Naive B cell (primary cell): ENCODE measurements at regions not wholly inside any gene's neighbourhood (a gene's known extent, or its start where the extent isn't known, plus 50 kb on each side); places are given as distances from the start of the nearest gene placed in this dataset.
"Not testable (repeated sequence)": the region's sequence is repeated elsewhere in the genome, so short reads cannot be mapped to it uniquely, and the experiment has no call there.

Experiments used
- ATAC-seq, 2 donors: fragments of 150-1000 bp; cut with Tn5 transposase; 2 replicates each; pipeline ENCODE4 v1.10.0; 2021; ENCODE audit warnings: low read depth in 2 of 2, mild to moderate bottlenecking in 2 of 2, moderate library complexity in 2 of 2
- DNase-seq: peaks from one replicate; pipeline ENCODE4 v3.0.0; 2022
- H3K27ac Mint-ChIP-seq, 6 donors: one replicate each; pipeline ENCODE4 v1.8.0; 2020 to 2022; ENCODE audit warnings: mild to moderate bottlenecking in 6 of 6, mixed read lengths in 6 of 6, moderate library complexity in 5 of 6, inconsistent platforms in 2 of 6
- H3K27me3 Mint-ChIP-seq, 3 donors: one replicate each; pipeline ENCODE4 v1.8.0; 2021 to 2022; ENCODE audit warnings: mixed read lengths in 3 of 3, mild to moderate bottlenecking in 1 of 3
- H3K36me3 Mint-ChIP-seq, 2 donors: one replicate each; pipeline ENCODE4 v1.8.0; 2020 to 2022; ENCODE audit warnings: mixed read lengths in 2 of 2, inconsistent platforms in 1 of 2, mild to moderate bottlenecking in 1 of 2
- H3K4me1 Mint-ChIP-seq, 3 donors: one replicate each; pipeline ENCODE4 v1.8.0; 2020 to 2022; ENCODE audit warnings: mixed read lengths in 3 of 3, inconsistent platforms in 1 of 3, mild to moderate bottlenecking in 1 of 3, moderate library complexity in 1 of 3
- H3K4me3 Mint-ChIP-seq, 8 donors: one replicate each; pipeline ENCODE4 v1.8.0; 2020 to 2022; ENCODE audit warnings: mild to moderate bottlenecking in 8 of 8, mixed read lengths in 8 of 8, moderate library complexity in 8 of 8, inconsistent platforms in 2 of 8
- H3K9me3 Mint-ChIP-seq, 7 donors: one replicate each; pipeline ENCODE4 v1.8.0; 2020 to 2022; ENCODE audit warnings: mixed read lengths in 7 of 7, mild to moderate bottlenecking in 5 of 7, inconsistent platforms in 2 of 7, moderate library complexity in 1 of 7

DNA sequence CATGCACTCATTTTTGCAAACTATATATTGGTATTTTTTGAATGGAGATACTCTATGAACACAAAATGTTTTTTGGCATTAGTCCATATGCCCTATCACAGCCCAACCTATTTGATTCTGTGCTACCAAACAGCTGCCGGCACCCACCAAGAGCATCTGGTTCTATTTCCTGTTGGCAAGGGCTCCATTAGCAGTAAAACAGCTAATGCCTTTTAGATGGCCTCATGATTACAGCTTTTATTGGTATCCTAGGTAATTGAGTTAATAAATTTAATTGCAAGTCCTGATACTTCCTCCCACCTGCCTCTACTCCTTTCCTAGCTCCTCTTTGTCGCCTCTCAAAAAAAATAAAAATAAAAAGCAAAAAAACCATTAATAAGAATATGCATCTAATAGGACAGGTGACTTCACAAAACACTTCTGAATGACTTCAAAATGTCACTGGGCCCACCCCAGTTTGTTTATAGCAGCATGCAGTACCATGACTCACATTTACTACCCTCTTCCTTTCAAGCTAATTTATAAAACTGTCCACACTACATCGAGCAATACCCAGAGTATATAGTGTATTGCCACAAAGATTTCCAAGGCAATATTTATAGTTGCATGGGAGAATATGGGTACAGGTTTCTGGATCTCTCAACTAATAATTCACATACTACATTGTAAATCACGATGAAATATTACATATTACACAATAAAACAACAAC is 620.4 kb downstream of the SLCO4C1 start:
- Mint-ChIP-seq H3K27ac (peak overlapping the region in 1 of 6 donors; percentile 43), H3K4me3 (no peak overlapping the region), H3K4me1 (peaks cover 0 to 2% (median 0%) of the 10 kb centered on the region in 3 donors), H3K9me3 (no peaks in the 10 kb centered on the region), H3K36me3 (no peaks in the 10 kb centered on the region), H3K27me3 (peaks cover 0 to 6% (median 0%) of the 10 kb centered on the region in 3 donors)
- ATAC-seq (no peak), DNase-seq (no peak)

DNA sequence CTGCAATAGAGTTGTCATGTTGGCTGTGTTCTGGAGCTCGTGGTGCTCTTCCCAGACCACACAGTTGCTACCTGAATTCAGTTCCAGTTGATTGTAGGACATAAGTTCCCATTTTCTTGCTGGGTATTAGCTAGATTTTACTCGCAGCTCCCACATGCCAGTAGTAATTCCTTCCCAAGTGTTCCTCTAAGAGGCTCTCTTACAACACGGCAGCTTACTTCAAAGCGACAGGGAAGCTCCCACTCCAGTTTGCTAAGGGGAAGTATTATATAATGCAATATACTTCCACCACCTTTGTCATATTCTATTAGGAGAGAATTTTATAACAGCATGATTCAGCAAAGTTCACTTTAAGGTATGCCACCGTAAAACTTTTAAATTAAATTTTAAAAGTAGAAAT is 623.0 kb downstream of the SLCO4C1 start:
- Mint-ChIP-seq H3K4me1 (no peaks in the 10 kb centered on the region), H3K27me3 (peaks cover 0 to 6% (median 0%) of the 10 kb centered on the region in 3 donors), H3K36me3 (no peaks in the 10 kb centered on the region), H3K9me3 (no peaks in the 10 kb centered on the region), H3K27ac (no peak overlapping the region), H3K4me3 (no peak overlapping the region)
- DNase-seq (no peak), ATAC-seq (no peak)

GRCh38 chr5:101664071-101664791 is 631.9 kb downstream of the SLCO4C1 start:
- no peak overlapping the region for H3K27ac Mint-ChIP-seq
- H3K4me3 Mint-ChIP-seq, result no peak overlapping the region
- DNase-seq, result no peak
- no peak for ATAC-seq
- no peaks in the 10 kb centered on the region for H3K4me1 Mint-ChIP-seq
- H3K27me3 Mint-ChIP-seq, result no peaks in the 10 kb centered on the region
- H3K9me3 Mint-ChIP-seq, result no peaks in the 10 kb centered on the region
- H3K36me3 Mint-ChIP-seq, result no peaks in the 10 kb centered on the region

GRCh38 chr5:101663543-101663942 is 632.5 kb downstream of the SLCO4C1 start:
- H3K27me3 Mint-ChIP-seq, result no peaks in the 10 kb centered on the region
- DNase-seq (no peak), ATAC-seq (no peak)
- no peak overlapping the region for H3K4me3 Mint-ChIP-seq
- no peaks in the 10 kb centered on the region for H3K36me3 Mint-ChIP-seq
- H3K9me3 Mint-ChIP-seq, result no peaks in the 10 kb centered on the region
- H3K27ac Mint-ChIP-seq, result no peak overlapping the region
- H3K4me1 Mint-ChIP-seq, result no peaks in the 10 kb centered on the region

- Mint-ChIP-seq H3K36me3 (no peaks in the 10 kb centered on the region), H3K4me1 (no peaks in the 10 kb centered on the region), H3K27me3 (no peaks in the 10 kb centered on the region), H3K4me3 (no peak overlapping the region), H3K27ac (no peak overlapping the region), H3K9me3 (no peaks in the 10 kb centered on the region)
- DNase-seq, result no peak
- ATAC-seq, result no peak
Measured at GRCh38 chr5:101662263-101662662, 633.8 kb downstream of the SLCO4C1 start.

- DNase-seq, result no peak
- Mint-ChIP-seq H3K36me3 (no peaks in the 10 kb centered on the region), H3K27ac (no peak overlapping the region), H3K9me3 (no peaks in the 10 kb centered on the region), H3K4me1 (no peaks in the 10 kb centered on the region), H3K4me3 (no peak overlapping the region), H3K27me3 (no peaks in the 10 kb centered on the region)
- no peak for ATAC-seq
Measured at GRCh38 chr5:101658433-101658832, 637.7 kb downstream of the SLCO4C1 start.

DNA sequence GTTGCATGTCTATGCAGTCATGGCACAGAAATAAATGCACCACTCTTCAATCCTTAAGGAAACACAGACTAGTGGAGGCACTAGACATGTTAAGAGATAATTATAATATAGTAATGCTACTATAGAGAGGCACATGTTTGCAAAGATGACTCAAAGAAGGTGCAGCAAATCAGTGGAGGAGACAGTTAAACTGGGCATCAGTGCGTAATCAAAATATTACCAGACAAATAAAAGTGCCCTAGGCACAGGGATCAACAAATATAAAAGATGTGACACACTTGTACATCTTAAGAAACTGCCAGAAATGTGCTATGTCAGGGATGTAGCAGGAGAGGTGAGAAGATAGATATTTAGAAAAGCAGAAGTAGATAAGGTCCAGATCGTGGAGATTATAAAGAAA is 642.1 kb downstream of the SLCO4C1 start:
- Mint-ChIP-seq H3K36me3 (no peaks in the 10 kb centered on the region), H3K9me3 (no peaks in the 10 kb centered on the region), H3K4me1 (no peaks in the 10 kb centered on the region), H3K27me3 (no peaks in the 10 kb centered on the region), H3K4me3 (no peak overlapping the region), H3K27ac (no peak overlapping the region)
- ATAC-seq (no peak), DNase-seq (no peak)

DNA sequence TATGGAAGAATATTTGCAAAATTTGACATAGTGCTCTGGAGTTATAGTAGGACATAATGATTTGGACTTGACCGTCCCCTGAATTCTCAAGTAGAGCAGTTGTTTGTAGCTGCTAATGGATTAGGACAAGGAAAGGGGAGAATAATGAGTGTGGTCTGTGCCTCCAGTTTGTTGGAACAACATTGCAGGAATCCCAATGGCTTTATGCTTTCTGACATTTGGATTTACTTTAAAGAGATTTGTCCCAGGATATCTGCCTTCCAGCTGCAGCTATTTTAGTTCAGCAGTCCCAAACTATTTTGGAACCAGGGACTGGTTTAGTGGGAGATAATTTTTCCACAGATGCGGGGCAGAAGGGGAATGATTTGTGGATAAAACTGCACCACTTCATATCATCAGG is 648.2 kb downstream of the SLCO4C1 start:
- no peaks in the 10 kb centered on the region for H3K9me3 Mint-ChIP-seq
- no peaks in the 10 kb centered on the region for H3K4me1 Mint-ChIP-seq
- DNase-seq (no peak), ATAC-seq (no peak)
- no peaks in the 10 kb centered on the region for H3K27me3 Mint-ChIP-seq
- H3K4me3 Mint-ChIP-seq, result no peak overlapping the region
- H3K36me3 Mint-ChIP-seq, result no peaks in the 10 kb centered on the region
- no peak overlapping the region for H3K27ac Mint-ChIP-seq

DNA sequence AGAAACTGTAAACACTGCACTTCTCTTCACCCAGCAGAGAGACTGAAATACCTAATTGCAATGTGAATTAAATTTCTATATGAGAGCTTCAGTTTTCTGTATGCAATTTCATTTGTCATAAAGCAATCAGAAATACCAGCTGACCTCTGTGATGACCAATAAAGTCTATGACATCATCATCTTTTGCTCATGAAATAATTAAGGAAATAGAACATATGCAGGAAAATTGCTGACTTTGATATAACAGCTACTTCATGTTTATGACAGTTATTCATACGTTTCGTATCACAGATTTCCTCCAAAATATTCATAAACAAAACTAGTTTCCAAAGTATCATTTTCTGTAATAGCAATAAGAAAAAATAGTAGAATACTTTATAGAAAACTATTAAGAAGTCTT is 652.3 kb downstream of the SLCO4C1 start:
- no peaks in the 10 kb centered on the region for H3K27me3 Mint-ChIP-seq
- no peak for DNase-seq
- no peak for ATAC-seq
- H3K9me3 Mint-ChIP-seq, result no peaks in the 10 kb centered on the region
- H3K36me3 Mint-ChIP-seq, result no peaks in the 10 kb centered on the region
- no peak overlapping the region for H3K27ac Mint-ChIP-seq
- no peak overlapping the region for H3K4me3 Mint-ChIP-seq
- H3K4me1 Mint-ChIP-seq, result no peaks in the 10 kb centered on the region

DNA sequence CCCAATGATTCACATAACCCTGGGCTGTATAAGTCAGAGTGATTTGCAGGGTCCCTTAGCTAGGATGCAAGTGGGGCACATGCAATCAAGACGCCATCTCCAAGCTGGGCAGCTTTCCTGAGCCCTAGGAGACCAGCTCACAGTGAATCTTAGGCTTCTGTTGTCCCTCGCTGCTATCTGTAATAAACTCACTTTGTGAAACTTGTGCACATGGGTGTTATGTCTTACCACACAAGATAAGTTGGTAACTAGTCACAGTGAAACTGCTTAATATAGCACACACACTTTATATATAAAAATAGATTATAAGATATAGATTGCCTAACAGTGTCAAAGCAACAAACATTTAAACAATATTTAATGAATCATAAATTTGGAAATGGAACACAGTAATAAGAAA is 658.5 kb downstream of the SLCO4C1 start:
- Mint-ChIP-seq H3K9me3 (peaks cover 0 to 10% (median 4%) of the 10 kb centered on the region in 7 donors), H3K36me3 (no peaks in the 10 kb centered on the region), H3K4me1 (no peaks in the 10 kb centered on the region), H3K27ac (peak overlapping the region in 1 of 6 donors; percentile 9), H3K27me3 (no peaks in the 10 kb centered on the region), H3K4me3 (no peak overlapping the region)
- DNase-seq (no peak), ATAC-seq (no peak)

GRCh38 chr5:101627770-101628169 is 668.3 kb downstream of the SLCO4C1 start:
- not testable (repeated sequence) for H3K9me3 Mint-ChIP-seq, H3K4me1 Mint-ChIP-seq, H3K36me3 Mint-ChIP-seq, H3K27me3 Mint-ChIP-seq, H3K4me3 Mint-ChIP-seq, H3K27ac Mint-ChIP-seq, DNase-seq, ATAC-seq

DNA sequence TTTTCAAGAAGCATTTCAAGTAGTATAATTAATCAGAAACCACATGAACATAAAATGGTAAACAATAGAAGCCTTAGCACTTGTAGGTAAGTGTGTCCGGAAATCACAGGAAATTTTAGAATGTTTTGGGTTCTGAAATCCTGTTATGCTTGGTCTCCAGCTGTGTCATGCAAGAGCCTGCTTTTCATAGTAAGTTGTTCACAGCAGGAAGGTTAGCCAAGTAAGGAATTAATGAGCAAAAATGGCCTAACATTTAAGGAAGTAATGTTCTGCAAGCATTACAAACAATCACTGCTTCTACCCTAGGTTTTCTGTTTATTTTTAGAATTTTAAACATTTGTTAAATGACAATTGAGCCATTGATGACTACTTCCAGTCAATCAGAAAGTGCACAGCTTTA is 669.5 kb downstream of the SLCO4C1 start:
- no peak for ATAC-seq
- Mint-ChIP-seq H3K36me3 (no peaks in the 10 kb centered on the region), H3K27me3 (no peaks in the 10 kb centered on the region), H3K27ac (no peak overlapping the region), H3K4me3 (no peak overlapping the region), H3K4me1 (no peaks in the 10 kb centered on the region), H3K9me3 (no peaks in the 10 kb centered on the region)
- DNase-seq, result no peak

DNA sequence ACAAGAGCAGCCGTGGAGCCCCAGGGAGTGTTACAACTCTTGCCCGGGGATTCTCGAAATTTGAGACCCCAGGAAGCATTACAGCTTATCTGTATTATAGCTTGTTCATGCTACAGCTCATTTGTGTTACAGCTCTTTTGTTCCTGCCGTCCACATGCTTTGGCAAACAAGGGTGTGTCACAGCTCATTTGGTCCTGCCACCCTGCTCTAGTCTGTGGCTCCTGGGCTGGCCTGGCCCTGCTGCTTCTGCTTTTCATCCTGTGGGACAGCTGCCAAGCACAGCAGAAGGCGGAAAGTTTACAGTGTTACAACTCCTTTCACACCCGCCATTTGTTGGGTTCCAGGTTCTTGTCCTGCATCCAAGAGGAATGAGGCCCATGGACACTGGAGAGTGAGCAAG is 685.0 kb downstream of the SLCO4C1 start:
- DNase-seq (no peak), ATAC-seq (no peak)
- no peak overlapping the region for H3K4me3 Mint-ChIP-seq
- H3K27me3 Mint-ChIP-seq, result no peaks in the 10 kb centered on the region
- H3K9me3 Mint-ChIP-seq, result peaks cover 0 to 5% (median 0%) of the 10 kb centered on the region in 7 donors
- no peaks in the 10 kb centered on the region for H3K4me1 Mint-ChIP-seq
- no peak overlapping the region for H3K27ac Mint-ChIP-seq
- H3K36me3 Mint-ChIP-seq, result no peaks in the 10 kb centered on the region

- Mint-ChIP-seq H3K36me3 (no peaks in the 10 kb centered on the region), H3K4me1 (no peaks in the 10 kb centered on the region), H3K9me3 (peaks cover 0 to 5% (median 0%) of the 10 kb centered on the region in 7 donors), H3K27ac (no peak overlapping the region), H3K27me3 (no peaks in the 10 kb centered on the region), H3K4me3 (no peak overlapping the region)
- no peak for ATAC-seq
- DNase-seq, result no peak
Measured at GRCh38 chr5:101608322-101608721, 687.8 kb downstream of the SLCO4C1 start.
